SK-N-MC (cell line): ENCODE measurements at regions not wholly inside any gene's neighbourhood (a gene's known extent, or its start where the extent isn't known, plus 50 kb on each side); places are given as distances from the start of the nearest gene placed in this dataset.

Experiments
- EZH2 ChIP-seq: fragments of 200-600 bp; sonication (generic); IDR thresholded peaks from one replicate; pipeline ENCODE4 v1.6.1; 2017; ENCODE audit warnings: antibody characterized with exemption
- POLR2AphosphoS5 ChIP-seq: IDR thresholded peaks from 2 replicates; pipeline ENCODE4 v1.6.1; 2012; ENCODE audit warnings: mild to moderate bottlenecking, low read depth, low read length, borderline replicate concordance

- TF ChIP-seq POLR2AphosphoS5 (no peak), EZH2 (no peak)
These were observed 221.5 kb upstream of the CXCL13 start for GRCh38 chr4:77384094-77384493.
